Upper lobe of left lung (tissue), 4 donors: ENCODE measurements at regions not wholly inside any gene's neighbourhood (a gene's known extent, or its start where the extent isn't known, plus 50 kb on each side); places are given as distances from the start of the nearest gene placed in this dataset.

ENCODE experiments used
- CTCF ChIP-seq, 6 experiments: fragments of 450-650 bp in 4 of 6; fragments of 200-600 bp in 2 of 6; sonication (generic) in 2 of 6; IDR thresholded peaks; one replicate each; pipeline ENCODE4 v1.5.1; 2016 to 2019; ENCODE audit warnings: antibody characterized with exemption in 6 of 6
- EP300 ChIP-seq, 4 donors: sonication (generic); formaldehyde crosslinking; IDR thresholded peaks; one replicate each; pipeline ENCODE4 v1.5.1; 2017; ENCODE audit warnings: antibody characterized with exemption in 4 of 4, control low read depth in 2 of 4
- POLR2A ChIP-seq, 4 donors: fragments of 450-650 bp; IDR thresholded peaks; one replicate each; pipeline ENCODE4 v1.5.1; 2016 to 2017; ENCODE audit warnings: antibody characterized with exemption in 4 of 4, mild to moderate bottlenecking in 2 of 4
- POLR2AphosphoS5 ChIP-seq, 2 donors: sonication (generic); formaldehyde crosslinking; IDR thresholded peaks; one replicate each; pipeline ENCODE4 v1.5.1; 2017; ENCODE audit warnings: antibody characterized with exemption in 2 of 2

- TF ChIP-seq CTCF (IDR thresholded peaks at IDR 0.05), result no peak
- TF ChIP-seq POLR2A (IDR thresholded peaks at IDR 0.05), result no peak
- TF ChIP-seq EP300 (IDR thresholded peaks at IDR 0.05), result no peak
- TF ChIP-seq POLR2AphosphoS5 (IDR thresholded peaks at IDR 0.05), result no peak
These were observed 243.0 kb upstream of the SLC24A2 start for GRCh38 chr9:20031836-20032235.
